ENCODE measurements at regions not wholly inside any gene's neighbourhood (a gene's known extent, or its start where the extent isn't known, plus 50 kb on each side); places are given as distances from the start of the nearest gene placed in this dataset.
"Not testable (repeated sequence)": the region's sequence is repeated elsewhere in the genome, so short reads cannot be mapped to it uniquely, and the experiment has no call there.

DNA sequence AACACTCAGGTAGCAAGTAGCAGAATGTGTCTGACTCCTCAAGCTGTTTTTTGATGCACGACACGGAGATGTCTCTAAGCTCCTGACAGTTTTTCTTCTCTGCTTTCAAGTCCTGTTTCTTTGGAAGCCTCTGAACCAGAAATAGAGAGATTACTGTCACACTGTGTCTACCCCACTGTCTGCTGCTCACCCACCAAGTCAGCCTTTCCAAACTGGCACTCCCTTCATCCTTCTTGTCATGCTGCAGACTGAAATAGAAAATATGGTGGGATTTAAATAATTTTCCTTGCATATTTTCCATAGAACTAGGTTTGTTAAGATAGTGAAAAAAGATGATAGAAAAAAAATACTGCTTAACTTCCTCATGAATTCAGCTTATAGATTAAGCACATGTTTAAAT lies 102.5 kb upstream of the SPANXN4 start:
- no peak overlapping the region for H3K4me3 ChIP-seq (ENCODE audit: low read depth, low read length)
- H3K36me3 ChIP-seq, result no peaks in the 10 kb centered on the region
- TF ChIP-seq, protein P1, sequence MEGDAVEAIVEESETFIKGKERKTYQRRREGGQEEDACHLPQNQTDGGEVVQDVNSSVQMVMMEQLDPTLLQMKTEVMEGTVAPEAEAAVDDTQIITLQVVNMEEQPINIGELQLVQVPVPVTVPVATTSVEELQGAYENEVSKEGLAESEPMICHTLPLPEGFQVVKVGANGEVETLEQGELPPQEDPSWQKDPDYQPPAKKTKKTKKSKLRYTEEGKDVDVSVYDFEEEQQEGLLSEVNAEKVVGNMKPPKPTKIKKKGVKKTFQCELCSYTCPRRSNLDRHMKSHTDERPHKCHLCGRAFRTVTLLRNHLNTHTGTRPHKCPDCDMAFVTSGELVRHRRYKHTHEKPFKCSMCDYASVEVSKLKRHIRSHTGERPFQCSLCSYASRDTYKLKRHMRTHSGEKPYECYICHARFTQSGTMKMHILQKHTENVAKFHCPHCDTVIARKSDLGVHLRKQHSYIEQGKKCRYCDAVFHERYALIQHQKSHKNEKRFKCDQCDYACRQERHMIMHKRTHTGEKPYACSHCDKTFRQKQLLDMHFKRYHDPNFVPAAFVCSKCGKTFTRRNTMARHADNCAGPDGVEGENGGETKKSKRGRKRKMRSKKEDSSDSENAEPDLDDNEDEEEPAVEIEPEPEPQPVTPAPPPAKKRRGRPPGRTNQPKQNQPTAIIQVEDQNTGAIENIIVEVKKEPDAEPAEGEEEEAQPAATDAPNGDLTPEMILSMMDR (IDR thresholded peaks at IDR 0.05; ENCODE audit: low read depth, low read length), result no peak
- peaks cover 11% of the 10 kb centered on the region for H3K27me3 ChIP-seq (ENCODE audit: insufficient read depth, low read depth, severe bottlenecking)
- H3K27ac ChIP-seq, result no peak overlapping the region
- no peak for DNase-seq
- H3K9me3 ChIP-seq (ENCODE audit: severe bottlenecking), result no peaks in the 10 kb centered on the region

DNA sequence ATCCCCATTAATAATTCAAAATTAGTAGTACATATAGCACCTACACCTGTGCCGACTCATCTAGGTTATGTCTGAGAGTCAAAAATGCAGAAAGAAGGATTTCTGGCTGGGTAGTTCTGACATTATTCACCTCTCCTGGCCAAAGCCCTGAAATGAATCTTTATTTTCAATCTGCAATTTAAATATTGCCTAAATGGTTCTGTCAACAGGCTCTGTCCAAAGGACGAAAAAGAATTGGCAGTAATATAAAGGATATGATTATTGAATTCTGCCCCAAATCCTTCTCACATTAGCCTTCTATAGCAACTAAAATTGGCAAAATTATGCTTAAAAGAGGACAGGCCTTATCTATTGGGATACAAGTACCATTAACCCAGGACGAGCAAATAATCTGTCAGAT lies 86.9 kb upstream of the SPANXN4 start:
- TF ChIP-seq, protein P1 (IDR thresholded peaks at IDR 0.05; ENCODE audit: low read depth, low read length), result no peak
- DNase-seq, result no peak
- Histone ChIP-seq H3K9me3 (ENCODE audit: severe bottlenecking) (no peaks in the 10 kb centered on the region), H3K36me3 (no peaks in the 10 kb centered on the region), H3K4me3 (ENCODE audit: low read depth, low read length) (no peak overlapping the region), H3K27me3 (ENCODE audit: insufficient read depth, low read depth, severe bottlenecking) (peaks cover 25% of the 10 kb centered on the region), H3K27ac (no peak overlapping the region)

DNA sequence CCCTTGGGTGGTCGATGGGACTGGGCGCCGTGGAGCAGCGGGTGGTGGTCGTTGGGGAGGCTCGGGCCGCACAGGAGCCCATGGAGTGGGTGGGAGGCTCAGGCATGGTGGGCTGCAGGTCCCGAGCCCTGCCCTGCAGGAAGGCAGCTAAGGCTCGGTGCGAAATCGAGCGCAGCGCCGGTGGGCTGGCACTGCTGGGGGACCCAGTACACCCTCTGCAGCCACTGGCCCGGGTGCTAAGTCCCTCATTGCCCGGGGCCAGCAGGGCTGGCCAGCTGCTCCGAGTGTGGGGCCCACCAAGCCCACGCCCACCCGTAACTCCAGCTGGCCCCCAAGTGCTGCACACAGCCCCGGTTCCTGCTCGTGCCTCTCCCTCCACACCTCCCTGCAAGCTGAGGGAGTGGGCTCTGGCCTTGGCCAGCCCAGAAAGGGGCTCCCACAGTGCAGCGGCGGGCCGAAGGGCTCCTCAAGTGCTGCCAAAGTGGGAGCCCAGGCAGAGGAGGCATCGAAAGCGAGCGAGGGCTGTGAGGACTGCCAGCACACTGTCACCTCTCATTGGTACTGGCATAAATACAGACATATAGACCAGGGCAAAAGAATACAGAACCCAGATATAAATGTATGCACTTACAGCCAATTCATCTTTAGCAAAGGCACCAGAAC lies 53.5 kb upstream of the SPANXN4 start:
- not testable (repeated sequence) for H3K4me3 ChIP-seq (ENCODE audit: low read depth, low read length); H3K36me3 ChIP-seq; DNase-seq; H3K27ac ChIP-seq; H3K9me3 ChIP-seq (ENCODE audit: severe bottlenecking)
- peaks cover 24% of the 10 kb centered on the region for H3K27me3 ChIP-seq (ENCODE audit: insufficient read depth, low read depth, severe bottlenecking)

All from WERI-Rb-1 (cell line).